NCI-H1436 (cell line): ENCODE measurements at regions not wholly inside any gene's neighbourhood (a gene's known extent, or its start where the extent isn't known, plus 50 kb on each side); places are given as distances from the start of the nearest gene placed in this dataset.

Source experiments
- DNase-seq: peaks from one replicate; lab custom pipeline; 2025; lab: John Stamatoyannopoulos, UW

DNA sequence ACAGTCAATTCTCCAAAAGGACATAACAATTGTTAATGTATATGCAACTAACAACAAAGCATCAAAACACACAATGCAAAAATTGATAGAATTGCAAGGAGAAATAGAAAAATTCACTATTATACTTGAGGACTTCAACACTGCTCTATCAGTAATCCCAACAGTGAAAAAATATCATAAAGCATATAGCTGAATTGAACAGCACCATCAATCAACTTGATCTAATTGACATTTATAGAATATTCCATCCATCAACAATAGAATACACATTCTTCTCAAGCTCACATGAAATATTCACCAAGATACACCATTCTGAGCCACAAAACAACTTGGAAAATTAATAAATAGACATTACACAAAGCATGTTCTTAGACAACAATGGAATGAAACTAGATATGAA, 60.1 kb upstream of the ASXL3 start:
- no peak for DNase-seq

DNA sequence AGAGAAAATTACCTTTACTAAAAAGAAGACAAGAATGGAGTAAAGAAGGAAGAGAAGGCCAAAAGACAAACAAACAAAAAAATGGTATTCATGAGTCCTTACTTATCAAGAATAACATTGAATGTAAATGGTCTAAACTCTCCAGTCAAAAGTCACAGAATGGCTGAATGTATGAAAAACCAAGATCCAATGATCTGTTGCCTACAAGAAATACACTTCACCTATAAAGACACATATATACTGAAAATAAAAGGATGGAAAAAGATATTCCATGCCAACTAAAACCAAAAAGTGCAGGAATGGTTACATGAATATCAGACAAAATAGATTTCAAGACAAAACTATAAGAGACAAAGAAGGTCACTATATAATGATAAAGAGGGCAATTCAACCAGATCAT, 65.0 kb upstream of the ASXL3 start:
- DNase-seq = no peak

DNA sequence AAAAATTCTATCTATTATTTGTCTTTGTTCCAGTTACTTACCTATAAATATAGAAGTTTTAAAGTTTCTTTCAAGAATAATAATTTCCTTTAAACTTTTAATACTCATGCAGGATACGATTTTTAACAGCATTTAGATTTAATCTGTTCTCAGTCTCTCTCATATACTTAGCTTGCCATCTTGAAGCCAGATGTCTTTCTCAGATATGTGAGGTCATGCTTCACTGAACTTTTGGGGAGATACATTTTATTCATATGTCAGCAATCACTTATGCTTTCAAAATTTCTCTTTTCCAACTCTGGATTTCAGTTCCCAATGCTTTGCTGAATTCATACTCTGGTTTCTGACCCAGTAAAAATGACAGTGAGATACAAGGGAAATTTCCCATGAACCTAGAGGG, 66.5 kb upstream of the CCDC178 start:
- DNase-seq = no peak

DNA sequence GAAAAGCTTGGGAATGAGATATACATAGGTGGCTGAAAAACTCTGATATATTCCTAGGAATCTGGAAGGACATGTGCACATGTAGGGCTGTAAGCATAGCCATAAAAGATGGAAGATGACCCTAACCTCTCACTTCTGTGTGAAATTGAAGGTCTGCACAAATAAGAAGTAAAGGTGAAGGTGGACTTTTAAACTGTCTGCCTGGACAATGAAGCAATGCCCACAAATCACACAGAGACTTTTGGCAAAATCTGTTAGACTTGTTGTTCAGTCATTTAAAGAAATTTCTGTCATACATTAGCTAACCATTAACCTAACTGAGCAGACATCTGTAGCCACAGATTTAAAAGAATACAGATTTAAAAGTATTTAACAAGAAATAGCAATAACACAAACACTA, 65.3 kb upstream of the CCDC178 start:
- DNase-seq = no peak

DNA sequence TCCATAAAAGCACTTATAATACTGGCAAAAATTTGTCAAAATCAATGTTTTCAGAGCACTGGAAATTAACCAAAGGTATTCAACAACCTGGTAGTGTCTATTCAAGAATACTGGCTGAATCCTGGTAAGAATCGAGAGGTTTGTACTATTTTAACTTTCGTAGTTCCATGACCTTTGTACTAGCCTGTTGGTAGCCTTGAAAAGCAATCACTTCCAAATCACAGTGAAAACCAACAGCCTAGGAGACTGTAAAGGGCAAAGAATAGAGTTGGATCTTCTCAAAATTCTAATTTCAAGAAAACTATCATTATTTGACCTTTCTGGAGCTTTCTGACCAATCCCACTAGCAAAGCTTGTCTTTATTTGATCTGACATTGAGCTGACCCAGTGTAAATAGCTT, 64.8 kb upstream of the CCDC178 start:
- no peak for DNase-seq

DNA sequence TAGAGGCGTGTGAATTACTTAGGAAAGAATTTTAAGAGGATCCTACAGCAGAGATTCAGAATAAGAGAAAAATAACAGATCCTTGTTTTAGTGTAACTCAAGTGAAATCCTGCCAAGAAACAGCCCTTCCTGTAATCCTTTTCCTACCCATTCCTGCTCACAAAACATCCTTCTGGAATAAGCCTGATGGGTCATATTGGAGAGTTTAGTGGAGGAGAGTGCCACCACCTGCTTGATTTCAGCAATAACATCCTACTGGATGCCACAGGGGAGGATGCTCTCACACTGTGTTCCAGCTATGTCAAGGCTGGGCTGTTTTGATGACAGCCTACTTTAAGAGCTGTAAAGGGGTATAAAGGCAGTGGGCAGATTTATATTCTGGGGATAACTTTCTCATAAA, 54.8 kb upstream of the CCDC178 start:
- DNase-seq = peak; percentile 46
